ENCODE measurements at regions not wholly inside any gene's neighbourhood (a gene's known extent, or its start where the extent isn't known, plus 50 kb on each side); places are given as distances from the start of the nearest gene placed in this dataset.
"Not testable (repeated sequence)": the region's sequence is repeated elsewhere in the genome, so short reads cannot be mapped to it uniquely, and the experiment has no call there.

DNA sequence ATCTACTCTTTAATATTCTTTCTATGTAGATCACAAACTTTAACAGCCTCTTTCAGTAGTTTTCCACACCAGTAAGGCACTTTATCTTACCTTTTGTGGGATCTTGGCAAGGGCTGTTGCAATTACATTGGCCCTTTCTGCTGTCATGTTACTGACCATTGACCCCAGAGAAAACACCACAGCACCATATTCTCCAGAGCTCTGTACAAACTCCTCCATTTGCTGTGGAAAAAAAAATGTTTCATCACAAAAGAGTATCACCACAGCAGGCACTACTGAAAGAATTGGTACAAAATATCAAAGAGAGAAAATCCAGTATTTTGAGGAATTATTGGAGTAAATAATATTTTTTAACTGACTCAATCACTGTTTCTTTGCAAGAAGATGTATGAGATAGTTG lies 62.3 kb upstream of the UGT2A3 start:
- H3K27ac ChIP-seq (ENCODE audit: low read length); H3K36me3 ChIP-seq (ENCODE audit: control insufficient read depth, insufficient read depth, low read length); H3K27me3 ChIP-seq (ENCODE audit: control insufficient read depth, insufficient read depth, low read length); H3K9me3 ChIP-seq (ENCODE audit: control insufficient read depth, low read depth, low read length); H3K4me3 ChIP-seq (ENCODE audit: low read length); H3K4me1 ChIP-seq (ENCODE audit: control insufficient read depth, insufficient read depth, low read length); DNase-seq: not testable (repeated sequence)

DNA sequence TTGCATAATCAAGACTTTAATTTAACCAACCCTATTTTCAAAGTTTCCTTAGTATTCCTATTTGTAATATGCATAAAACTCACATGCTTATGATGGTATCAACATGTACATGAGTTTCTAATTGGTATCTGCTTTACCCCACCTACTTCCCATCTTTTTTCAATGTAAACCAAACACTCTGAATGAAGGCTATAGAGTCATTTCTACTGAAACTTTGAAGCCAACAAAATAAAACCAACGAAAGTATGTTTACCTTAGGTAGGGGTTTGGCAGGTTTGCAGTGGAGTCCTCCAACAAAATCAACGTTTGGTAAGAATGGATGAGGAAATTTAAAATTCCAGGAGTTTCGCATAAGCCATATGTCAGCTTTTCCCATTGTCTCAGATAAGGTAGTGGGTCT lies 66.4 kb upstream of the UGT2A3 start:
- not testable (repeated sequence) for DNase-seq; H3K4me1 ChIP-seq (ENCODE audit: control insufficient read depth, insufficient read depth, low read length); H3K9me3 ChIP-seq (ENCODE audit: control insufficient read depth, low read depth, low read length); H3K27ac ChIP-seq (ENCODE audit: low read length); H3K4me3 ChIP-seq (ENCODE audit: low read length); H3K36me3 ChIP-seq (ENCODE audit: control insufficient read depth, insufficient read depth, low read length); H3K27me3 ChIP-seq (ENCODE audit: control insufficient read depth, insufficient read depth, low read length)
- 70% methylated on average over 2 of the region's 3 CpGs for WGBS (ENCODE audit: insufficient coverage, low lambda C conversion rate)

DNA sequence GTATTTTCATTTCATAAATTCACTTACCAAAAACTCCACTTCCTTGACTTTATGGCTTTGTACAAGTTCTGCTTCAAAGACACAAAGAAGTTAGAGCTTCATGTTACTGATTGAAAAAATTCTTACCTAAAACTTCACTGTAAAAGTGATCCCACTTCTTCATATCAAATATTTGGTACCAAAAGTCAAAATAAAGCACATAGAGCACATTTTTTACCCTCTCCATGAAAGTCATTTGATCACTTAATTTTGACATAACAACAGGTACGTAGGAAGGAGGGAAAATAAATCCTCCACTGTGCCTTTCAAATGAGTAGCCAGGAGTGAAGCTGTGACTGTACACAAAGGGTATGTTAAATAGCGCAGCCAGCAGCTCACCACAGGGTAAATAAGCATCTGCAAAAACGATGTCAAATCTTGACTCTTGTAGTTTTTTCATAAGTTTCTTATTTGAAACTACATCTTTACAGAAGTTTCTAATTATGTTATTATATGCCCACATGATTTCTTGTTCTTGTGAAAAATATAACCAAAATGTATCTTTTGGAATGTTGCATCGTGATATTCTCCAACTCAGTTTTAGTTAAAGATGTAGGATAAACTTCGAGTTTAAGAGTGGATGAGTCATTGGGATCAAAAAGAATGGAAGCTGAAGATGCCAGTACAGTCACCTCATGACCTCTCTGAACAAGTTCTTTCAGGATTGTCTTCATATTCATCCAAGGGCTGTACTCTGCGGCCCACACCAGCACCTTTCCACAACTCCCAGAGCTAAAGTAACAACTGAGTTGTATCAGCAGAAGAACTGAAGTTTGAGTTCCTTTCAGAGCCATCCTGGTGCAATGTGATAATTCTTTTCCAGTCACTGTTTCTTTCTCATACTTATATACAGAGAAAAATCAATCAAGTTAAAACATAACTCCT lies 68.2 kb upstream of the UGT2A3 start:
- not testable (repeated sequence) for DNase-seq; H3K9me3 ChIP-seq (ENCODE audit: control insufficient read depth, low read depth, low read length); H3K4me3 ChIP-seq (ENCODE audit: low read length); H3K36me3 ChIP-seq (ENCODE audit: control insufficient read depth, insufficient read depth, low read length); H3K4me1 ChIP-seq (ENCODE audit: control insufficient read depth, insufficient read depth, low read length); H3K27me3 ChIP-seq (ENCODE audit: control insufficient read depth, insufficient read depth, low read length); H3K27ac ChIP-seq (ENCODE audit: low read length)
- 100% methylated on average over 1 of the region's 6 CpGs for WGBS (ENCODE audit: insufficient coverage, low lambda C conversion rate)

GRCh38 chr4:69020462-69020807 lies 68.8 kb upstream of the UGT2A3 start:
- not testable (repeated sequence) for H3K4me3 ChIP-seq (ENCODE audit: low read length); H3K4me1 ChIP-seq (ENCODE audit: control insufficient read depth, insufficient read depth, low read length); H3K36me3 ChIP-seq (ENCODE audit: control insufficient read depth, insufficient read depth, low read length); H3K9me3 ChIP-seq (ENCODE audit: control insufficient read depth, low read depth, low read length); H3K27ac ChIP-seq (ENCODE audit: low read length); H3K27me3 ChIP-seq (ENCODE audit: control insufficient read depth, insufficient read depth, low read length)
- WGBS (ENCODE audit: insufficient coverage, low lambda C conversion rate): no CpG with 5 or more reads among the region's 2 CpGs
- DNase-seq: peak in 1 of 2 donors; percentile 48

DNA sequence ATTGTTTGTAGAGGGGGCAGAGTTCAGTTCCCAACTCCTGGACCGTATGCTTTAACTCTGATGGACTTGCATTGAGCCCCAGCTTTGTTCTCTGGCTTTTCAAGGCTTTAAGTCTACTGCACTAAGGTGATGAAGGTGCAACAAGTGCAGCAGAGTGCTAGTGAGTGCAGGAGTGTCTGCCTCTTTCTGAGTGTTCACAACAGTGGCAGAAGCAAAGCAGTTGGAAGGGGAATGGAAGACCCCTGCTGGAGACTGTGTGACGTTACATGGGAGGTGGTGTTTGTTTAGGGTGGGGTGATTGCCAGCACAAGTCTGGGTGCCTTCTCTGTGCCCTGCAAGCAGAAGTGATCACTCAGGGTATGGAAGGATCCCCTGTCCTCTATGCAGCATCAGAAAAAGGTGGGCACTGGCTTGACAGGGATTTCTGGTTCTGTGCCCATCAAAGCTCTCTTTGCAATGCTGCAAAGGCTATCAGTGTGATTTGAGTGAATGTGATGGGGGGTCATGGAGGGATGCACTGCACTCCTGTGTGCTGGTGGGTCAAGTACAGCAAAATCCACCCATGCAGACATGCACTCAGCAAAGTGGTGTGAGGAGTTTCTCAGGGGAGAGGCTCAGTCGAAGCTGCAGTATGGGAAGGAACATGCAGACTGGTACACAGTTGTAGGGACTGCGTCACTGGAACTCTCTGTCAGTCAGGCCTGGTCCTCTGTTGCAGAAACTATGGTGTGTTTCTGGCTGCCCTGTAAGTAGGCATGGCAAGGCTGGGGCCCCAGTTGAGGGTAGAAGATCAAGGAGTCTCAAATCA lies 70.9 kb upstream of the UGT2B7 start:
- no peak overlapping the region for H3K27ac ChIP-seq (ENCODE audit: low read length)
- H3K9me3 ChIP-seq (ENCODE audit: control insufficient read depth, low read depth, low read length): no peaks in the 10 kb centered on the region
- WGBS (ENCODE audit: insufficient coverage, low lambda C conversion rate): no CpG with 5 or more reads among the region's 4 CpGs
- H3K4me1 ChIP-seq (ENCODE audit: control insufficient read depth, insufficient read depth, low read length): peaks cover 6% of the 10 kb centered on the region
- H3K36me3 ChIP-seq (ENCODE audit: control insufficient read depth, insufficient read depth, low read length): no peaks in the 10 kb centered on the region
- H3K4me3 ChIP-seq (ENCODE audit: low read length): no peak overlapping the region
- DNase-seq: peak; percentile 7 to 41
- H3K27me3 ChIP-seq (ENCODE audit: control insufficient read depth, insufficient read depth, low read length): no peaks in the 10 kb centered on the region

DNA sequence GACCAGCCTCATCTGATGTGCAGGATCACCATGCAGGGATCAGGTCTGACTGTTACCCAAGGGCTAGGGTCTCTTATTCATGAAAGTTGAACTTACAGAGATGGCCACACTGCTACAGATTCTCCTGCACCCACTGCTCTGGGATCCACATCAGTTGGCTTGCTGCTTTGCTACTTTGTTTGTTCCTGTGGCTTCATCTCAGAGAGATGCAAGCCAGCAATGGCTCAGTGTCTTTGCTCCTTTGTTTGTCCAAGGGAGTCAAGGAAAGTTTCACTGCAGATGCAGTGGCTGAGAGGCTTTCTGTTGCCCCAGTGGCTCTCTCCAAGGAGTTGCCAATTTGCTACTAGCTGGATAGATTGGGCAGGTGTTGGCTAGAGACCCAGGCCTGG lies 70.3 kb upstream of the UGT2B7 start:
- Histone ChIP-seq H3K9me3 (ENCODE audit: control insufficient read depth, low read depth, low read length) (no peaks in the 10 kb centered on the region), H3K27ac (ENCODE audit: low read length) (no peak overlapping the region), H3K36me3 (ENCODE audit: control insufficient read depth, insufficient read depth, low read length) (no peaks in the 10 kb centered on the region), H3K27me3 (ENCODE audit: control insufficient read depth, insufficient read depth, low read length) (no peaks in the 10 kb centered on the region), H3K4me1 (ENCODE audit: control insufficient read depth, insufficient read depth, low read length) (peaks cover 4% of the 10 kb centered on the region), H3K4me3 (ENCODE audit: low read length) (no peak overlapping the region)
- DNase-seq: no peak

DNA sequence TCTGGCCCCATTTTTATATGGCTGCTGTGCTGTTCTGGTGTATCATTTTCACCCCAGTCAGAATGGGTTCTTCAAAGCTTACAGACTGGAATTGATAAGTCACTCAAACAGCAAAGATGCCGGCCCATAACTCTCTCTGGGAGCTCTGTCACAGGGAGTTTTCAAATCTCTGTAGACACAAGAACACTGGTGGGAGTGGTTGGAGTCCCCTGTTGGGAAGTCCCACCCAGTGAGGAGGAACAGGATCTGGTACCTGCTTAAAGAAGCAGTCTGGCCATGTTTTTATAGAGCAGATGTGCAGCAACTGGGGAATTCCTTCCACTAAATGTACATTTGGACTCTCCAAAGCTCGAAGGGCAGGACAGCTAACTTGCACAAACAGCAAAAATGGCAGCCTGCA lies 69.3 kb upstream of the UGT2B7 start:
- H3K27me3 ChIP-seq (ENCODE audit: control insufficient read depth, insufficient read depth, low read length): no peaks in the 10 kb centered on the region
- no peak overlapping the region for H3K4me3 ChIP-seq (ENCODE audit: low read length)
- DNase-seq: no peak
- no peak overlapping the region for H3K27ac ChIP-seq (ENCODE audit: low read length)
- no peaks in the 10 kb centered on the region for H3K9me3 ChIP-seq (ENCODE audit: control insufficient read depth, low read depth, low read length)
- no CpG with 5 or more reads among the region's 2 CpGs for WGBS (ENCODE audit: insufficient coverage, low lambda C conversion rate)
- H3K4me1 ChIP-seq (ENCODE audit: control insufficient read depth, insufficient read depth, low read length): peaks cover 4% of the 10 kb centered on the region
- H3K36me3 ChIP-seq (ENCODE audit: control insufficient read depth, insufficient read depth, low read length): no peaks in the 10 kb centered on the region

- Histone ChIP-seq H3K4me1 (ENCODE audit: control insufficient read depth, insufficient read depth, low read length) (no peaks in the 10 kb centered on the region), H3K36me3 (ENCODE audit: control insufficient read depth, insufficient read depth, low read length) (no peaks in the 10 kb centered on the region), H3K27ac (ENCODE audit: low read length) (no peak overlapping the region), H3K27me3 (ENCODE audit: control insufficient read depth, insufficient read depth, low read length) (no peaks in the 10 kb centered on the region), H3K9me3 (ENCODE audit: control insufficient read depth, low read depth, low read length) (no peaks in the 10 kb centered on the region), H3K4me3 (ENCODE audit: low read length) (no peak overlapping the region)
- WGBS (ENCODE audit: insufficient coverage, low lambda C conversion rate): 82% methylated on average over 2 of the region's 4 CpGs
- no peak for DNase-seq
Measured at GRCh38 chr4:69030326-69030725, 65.9 kb upstream of the UGT2B7 start.

DNA sequence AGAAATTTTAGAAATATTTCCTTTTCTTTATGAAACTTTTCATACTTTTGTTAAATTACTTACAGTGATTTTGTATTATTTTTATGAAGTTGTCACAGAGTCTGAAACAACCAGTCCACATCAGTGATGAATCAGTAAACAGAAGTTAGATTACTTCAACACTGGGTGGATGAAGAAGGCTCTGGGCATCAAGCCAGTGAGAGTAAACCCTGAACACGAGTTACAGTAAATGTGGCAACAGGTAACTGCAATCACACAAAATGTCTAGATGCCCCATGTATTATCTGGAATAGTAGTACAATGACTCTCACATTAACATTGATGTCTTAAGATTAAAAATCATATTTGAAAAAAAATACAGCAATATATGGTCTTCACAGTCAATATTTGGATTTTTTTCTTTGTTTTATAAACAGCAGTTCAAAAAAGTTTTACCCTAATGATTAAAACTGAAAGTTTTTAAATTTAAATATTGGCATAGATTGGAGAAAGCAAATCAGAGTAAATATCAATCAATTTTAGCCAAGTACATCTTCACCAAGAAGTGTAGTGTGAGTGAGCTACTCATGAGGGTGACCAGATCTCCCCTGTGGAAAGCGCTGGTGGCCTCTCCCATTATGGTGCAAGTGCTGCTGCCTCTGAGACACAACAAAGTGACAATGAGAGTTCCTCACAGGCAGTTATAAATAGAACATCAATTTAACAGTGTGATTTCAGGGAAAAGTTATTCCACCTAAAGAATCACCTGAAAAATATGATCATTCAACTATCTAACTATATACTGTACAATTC lies 63.2 kb upstream of the UGT2B7 start:
- Histone ChIP-seq H3K4me3 (ENCODE audit: low read length) (no peak overlapping the region), H3K9me3 (ENCODE audit: control insufficient read depth, low read depth, low read length) (no peaks in the 10 kb centered on the region), H3K36me3 (ENCODE audit: control insufficient read depth, insufficient read depth, low read length) (no peaks in the 10 kb centered on the region), H3K4me1 (ENCODE audit: control insufficient read depth, insufficient read depth, low read length) (no peaks in the 10 kb centered on the region), H3K27ac (ENCODE audit: low read length) (no peak overlapping the region), H3K27me3 (ENCODE audit: control insufficient read depth, insufficient read depth, low read length) (no peaks in the 10 kb centered on the region)
- no CpG with 5 or more reads among the region's 2 CpGs for WGBS (ENCODE audit: insufficient coverage, low lambda C conversion rate)
- no peak for DNase-seq

DNA sequence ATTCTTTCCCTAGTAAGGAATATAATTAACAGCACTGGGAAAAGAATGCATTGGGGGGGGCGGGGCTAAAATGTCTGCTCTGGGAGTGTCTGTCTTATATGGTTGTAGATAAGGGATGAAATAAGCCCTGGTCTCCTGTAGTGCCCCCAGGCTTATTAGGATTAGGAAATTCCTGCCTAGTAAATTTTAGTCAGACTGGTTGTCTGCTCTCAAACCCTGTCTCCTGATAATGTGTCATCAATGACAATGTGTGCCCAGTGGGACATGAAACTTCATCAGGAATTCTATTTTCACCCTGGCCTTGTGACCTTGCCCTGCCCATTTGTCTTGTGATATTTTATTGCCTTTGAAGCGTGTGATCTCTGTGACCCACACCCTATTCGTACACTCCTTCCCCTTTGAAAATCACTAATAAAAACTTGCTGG lies 61.9 kb upstream of the UGT2B7 start:
- not testable (repeated sequence) for DNase-seq; H3K9me3 ChIP-seq (ENCODE audit: control insufficient read depth, low read depth, low read length); H3K27ac ChIP-seq (ENCODE audit: low read length); H3K27me3 ChIP-seq (ENCODE audit: control insufficient read depth, insufficient read depth, low read length); H3K4me1 ChIP-seq (ENCODE audit: control insufficient read depth, insufficient read depth, low read length); H3K4me3 ChIP-seq (ENCODE audit: low read length); H3K36me3 ChIP-seq (ENCODE audit: control insufficient read depth, insufficient read depth, low read length)
- no CpG with 5 or more reads among the region's 3 CpGs for WGBS (ENCODE audit: insufficient coverage, low lambda C conversion rate)

Measured in large intestine (tissue), 3 donors.